ENCODE measurements at regions not wholly inside any gene's neighbourhood (a gene's known extent, or its start where the extent isn't known, plus 50 kb on each side); places are given as distances from the start of the nearest gene placed in this dataset.

- no peaks in the 10 kb centered on the region for H3K27me3 ChIP-seq (ENCODE audit: insufficient read depth, low read length)
- Mint-ChIP-seq H3K27me3 (ENCODE audit: low read depth, unreplicated experiment) (peaks cover 23% of the 10 kb centered on the region), H3K27ac (ENCODE audit: unreplicated experiment) (no peak overlapping the region), H3K9me3 (ENCODE audit: unreplicated experiment) (peaks cover 8% of the 10 kb centered on the region), H3K36me3 (ENCODE audit: low read depth, unreplicated experiment) (no peaks in the 10 kb centered on the region), H3K4me3 (ENCODE audit: unreplicated experiment) (no peak overlapping the region), H3K4me1 (ENCODE audit: low read depth, unreplicated experiment) (peaks cover 3% of the 10 kb centered on the region)
- no peaks in the 10 kb centered on the region for H3K4me1 ChIP-seq (ENCODE audit: insufficient read depth, low read length)
- H2AFZ ChIP-seq (ENCODE audit: low read depth, low read length), result no peak overlapping the region
- no peaks in the 10 kb centered on the region for H4K20me1 ChIP-seq (ENCODE audit: insufficient read depth, low read length)
- H3K4me2 ChIP-seq (ENCODE audit: low read length), result no peak overlapping the region
- H3K9ac ChIP-seq (ENCODE audit: low read length), result no peak overlapping the region
- H3K4me3 ChIP-seq (ENCODE audit: insufficient read depth, low read depth, low read length), result no peak overlapping the region
- no peaks in the 10 kb centered on the region for H3K36me3 ChIP-seq (ENCODE audit: insufficient read depth, low read length)
- H3K79me2 ChIP-seq (ENCODE audit: insufficient read depth, low read length), result no peaks in the 10 kb centered on the region
- H3K9me3 ChIP-seq (ENCODE audit: insufficient read depth, low read depth, low read length), result no peaks in the 10 kb centered on the region
- no peak for DNase-seq (ENCODE audit: low read depth)
- H3K27ac ChIP-seq (ENCODE audit: low read depth, low read length), result no peak overlapping the region
- FAIRE-seq, result no peak
- TF ChIP-seq CTCF (IDR thresholded peaks at IDR 0.05; ENCODE audit: insufficient read depth, low read depth, low read length) (no peak), EZH2 (IDR thresholded peaks at IDR 0.05; ENCODE audit: insufficient read depth, low read length) (no peak)
These were observed 90.1 kb upstream of the ACTRT2 start for GRCh38 chr1:2930913-2931723.

DNA sequence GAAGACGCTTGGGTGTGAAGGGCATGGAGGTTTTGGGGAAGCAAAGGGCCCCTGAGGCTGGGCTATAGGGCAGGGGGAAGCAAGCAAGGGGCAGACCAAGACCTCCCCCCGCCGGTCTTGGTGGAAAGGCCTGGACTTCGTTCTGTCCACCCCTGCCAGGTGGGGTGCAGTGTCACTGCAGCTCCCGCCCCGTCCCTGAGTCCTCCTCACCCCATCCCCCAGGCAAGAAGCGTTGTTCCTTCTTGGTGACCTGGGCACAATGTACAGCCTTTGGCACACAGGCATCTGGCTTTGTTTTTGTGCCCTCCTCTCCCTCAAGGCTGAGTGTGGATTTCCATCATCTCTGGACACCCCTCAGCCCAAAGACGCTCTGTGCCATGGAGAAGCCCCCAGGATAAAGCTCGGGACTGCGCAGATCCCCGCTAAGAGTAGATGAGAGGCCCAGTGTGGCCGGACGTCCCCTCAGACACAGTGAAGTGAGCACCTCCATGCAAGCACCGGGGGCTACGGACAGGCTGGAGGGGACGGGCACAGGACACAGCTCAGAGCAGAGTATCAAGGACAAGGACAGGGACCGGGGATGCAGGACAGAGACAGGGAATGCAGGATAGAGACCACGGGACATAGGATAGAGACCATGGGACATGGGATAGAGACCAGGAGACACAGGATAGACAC lies 89.4 kb upstream of the ACTRT2 start:
- no peak overlapping the region for H3K27ac Mint-ChIP-seq (ENCODE audit: unreplicated experiment)
- TF ChIP-seq CTCF (IDR thresholded peaks at IDR 0.05; ENCODE audit: insufficient read depth, low read depth, low read length) (no peak), EZH2 (IDR thresholded peaks at IDR 0.05; ENCODE audit: insufficient read depth, low read length) (no peak)
- H3K4me1 ChIP-seq (ENCODE audit: insufficient read depth, low read length), result no peaks in the 10 kb centered on the region
- no peak for DNase-seq (ENCODE audit: low read depth)
- H3K36me3 ChIP-seq (ENCODE audit: insufficient read depth, low read length), result no peaks in the 10 kb centered on the region
- H4K20me1 ChIP-seq (ENCODE audit: insufficient read depth, low read length), result no peaks in the 10 kb centered on the region
- peaks cover 23% of the 10 kb centered on the region for H3K27me3 Mint-ChIP-seq (ENCODE audit: low read depth, unreplicated experiment)
- peaks cover 14% of the 10 kb centered on the region for H3K9me3 Mint-ChIP-seq (ENCODE audit: unreplicated experiment)
- H3K27me3 ChIP-seq (ENCODE audit: insufficient read depth, low read length), result no peaks in the 10 kb centered on the region
- no peak for FAIRE-seq
- no peak overlapping the region for H3K4me2 ChIP-seq (ENCODE audit: low read length)
- H3K4me3 Mint-ChIP-seq (ENCODE audit: unreplicated experiment), result no peak overlapping the region
- no peaks in the 10 kb centered on the region for H3K36me3 Mint-ChIP-seq (ENCODE audit: low read depth, unreplicated experiment)
- no peaks in the 10 kb centered on the region for H3K79me2 ChIP-seq (ENCODE audit: insufficient read depth, low read length)
- H2AFZ ChIP-seq (ENCODE audit: low read depth, low read length), result no peak overlapping the region
- no peak overlapping the region for H3K9ac ChIP-seq (ENCODE audit: low read length)
- no peaks in the 10 kb centered on the region for H3K9me3 ChIP-seq (ENCODE audit: insufficient read depth, low read depth, low read length)
- no peak overlapping the region for H3K27ac ChIP-seq (ENCODE audit: low read depth, low read length)
- no peak overlapping the region for H3K4me3 ChIP-seq (ENCODE audit: insufficient read depth, low read depth, low read length)
- no peaks in the 10 kb centered on the region for H3K4me1 Mint-ChIP-seq (ENCODE audit: low read depth, unreplicated experiment)
